IMR-90 (cell line): ENCODE measurements at regions not wholly inside any gene's neighbourhood (a gene's known extent, or its start where the extent isn't known, plus 50 kb on each side); places are given as distances from the start of the nearest gene placed in this dataset.

Experiments
- BHLHE40 ChIP-seq: fragments of 150-350 bp; IDR thresholded peaks from 2 replicates; pipeline ENCODE4 v1.6.1; 2016; ENCODE audit warnings: mild to moderate bottlenecking, low read depth, low read length
- CEBPB ChIP-seq: IDR thresholded peaks from 2 replicates; pipeline ENCODE4 v1.6.1; 2012; ENCODE audit warnings: low read depth, low read length, improper control_type of control experiment
- FOS ChIP-seq: fragments of 150-350 bp; IDR thresholded peaks from 2 replicates; pipeline ENCODE4 v1.6.1; 2016; ENCODE audit warnings: low read depth, low read length
- MAFK ChIP-seq: IDR thresholded peaks from 2 replicates; pipeline ENCODE4 v1.6.1; 2012; ENCODE audit warnings: low read depth, low read length, improper control_type of control experiment
- MXI1 ChIP-seq: IDR thresholded peaks from 2 replicates; pipeline ENCODE4 v1.6.1; 2012; ENCODE audit warnings: low read depth, mild to moderate bottlenecking, low read length, moderate library complexity, borderline replicate concordance
- POLR2A ChIP-seq: IDR thresholded peaks from 2 replicates; pipeline ENCODE4 v1.6.1; 2012; ENCODE audit warnings: mild to moderate bottlenecking, low read depth, low read length
- RCOR1 ChIP-seq: IDR thresholded peaks from 2 replicates; pipeline ENCODE4 v1.6.1; 2012; ENCODE audit warnings: mild to moderate bottlenecking, low read length, improper control_type of control experiment; ENCODE audit not compliant: insufficient replicate concordance
- RFX5 ChIP-seq: IDR thresholded peaks from 2 replicates; pipeline ENCODE4 v1.8.0; 2012; ENCODE audit warnings: low read depth, mild to moderate bottlenecking, low read length, moderate library complexity
- SMC3 ChIP-seq: fragments of 150-350 bp; IDR thresholded peaks from 2 replicates; pipeline ENCODE4 v1.6.1; 2016; ENCODE audit warnings: low read depth, mild to moderate bottlenecking, antibody characterized with exemption, low read length, moderate library complexity
- TF ChIP-seq, protein P1 (sequence below): conservative IDR thresholded peaks from 2 replicates; pipeline ENCODE4 v1.5.1; 2012; ENCODE audit warnings: mild to moderate bottlenecking, low read depth, low read length, improper control_type of control experiment
- TF ChIP-seq, protein P2 (sequence below): fragments of 150-350 bp; IDR thresholded peaks from 2 replicates; pipeline ENCODE4 v1.6.1; 2017; ENCODE audit warnings: mild to moderate bottlenecking, antibody characterized with exemption, low read length, low read depth
- TF ChIP-seq, protein P3 (sequence below): fragments of 150-350 bp; IDR thresholded peaks from 2 replicates; pipeline ENCODE4 v1.6.1; 2016; ENCODE audit warnings: low read depth, mild to moderate bottlenecking, low read length, moderate library complexity, borderline replicate concordance

DNA sequence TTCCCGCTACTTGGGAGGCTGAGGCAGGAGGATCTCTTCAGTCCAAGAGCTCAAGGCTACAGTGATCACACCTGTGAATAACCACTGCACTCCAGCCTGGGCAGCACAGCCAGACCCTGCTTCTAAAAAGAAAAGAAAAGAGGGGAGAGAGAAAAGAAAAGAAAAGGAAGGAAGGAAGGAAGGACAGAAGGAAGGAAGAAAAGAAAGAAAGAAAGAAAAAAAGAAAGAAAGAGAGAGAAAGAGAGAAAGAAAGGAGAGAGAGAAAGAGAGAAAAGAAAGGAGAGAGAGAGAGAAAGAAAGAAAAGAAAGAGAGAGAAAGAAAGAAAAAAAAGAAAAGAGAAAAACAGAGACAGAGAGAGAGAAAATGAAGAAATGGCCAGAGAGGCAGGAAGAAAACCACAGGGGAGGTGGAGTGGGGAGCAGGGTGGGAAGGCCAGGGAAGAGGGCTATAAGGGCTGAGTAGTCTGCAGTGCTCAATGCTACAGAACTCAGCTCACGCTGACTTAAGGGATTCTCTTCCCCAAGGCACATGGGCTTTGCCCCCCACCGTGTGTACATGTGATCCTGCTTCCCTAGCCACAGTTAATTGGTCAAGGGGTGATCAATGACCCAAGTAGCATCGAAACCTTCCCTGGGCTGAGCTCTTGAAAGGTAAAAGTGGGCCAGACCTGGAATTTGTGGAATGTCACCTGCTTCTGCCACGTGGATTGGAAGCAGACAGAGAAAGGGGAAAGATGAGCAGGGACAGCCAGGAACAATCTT, 90.4 kb upstream of the TMCC3 start:
- TF ChIP-seq, protein P1, sequence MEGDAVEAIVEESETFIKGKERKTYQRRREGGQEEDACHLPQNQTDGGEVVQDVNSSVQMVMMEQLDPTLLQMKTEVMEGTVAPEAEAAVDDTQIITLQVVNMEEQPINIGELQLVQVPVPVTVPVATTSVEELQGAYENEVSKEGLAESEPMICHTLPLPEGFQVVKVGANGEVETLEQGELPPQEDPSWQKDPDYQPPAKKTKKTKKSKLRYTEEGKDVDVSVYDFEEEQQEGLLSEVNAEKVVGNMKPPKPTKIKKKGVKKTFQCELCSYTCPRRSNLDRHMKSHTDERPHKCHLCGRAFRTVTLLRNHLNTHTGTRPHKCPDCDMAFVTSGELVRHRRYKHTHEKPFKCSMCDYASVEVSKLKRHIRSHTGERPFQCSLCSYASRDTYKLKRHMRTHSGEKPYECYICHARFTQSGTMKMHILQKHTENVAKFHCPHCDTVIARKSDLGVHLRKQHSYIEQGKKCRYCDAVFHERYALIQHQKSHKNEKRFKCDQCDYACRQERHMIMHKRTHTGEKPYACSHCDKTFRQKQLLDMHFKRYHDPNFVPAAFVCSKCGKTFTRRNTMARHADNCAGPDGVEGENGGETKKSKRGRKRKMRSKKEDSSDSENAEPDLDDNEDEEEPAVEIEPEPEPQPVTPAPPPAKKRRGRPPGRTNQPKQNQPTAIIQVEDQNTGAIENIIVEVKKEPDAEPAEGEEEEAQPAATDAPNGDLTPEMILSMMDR: no peak
- TF ChIP-seq POLR2A (no peak), RCOR1 (no peak), MAFK (no peak), CEBPB (no peak), FOS (no peak), RFX5 (no peak), MXI1 (no peak), SMC3 (no peak), BHLHE40 (no peak)
- TF ChIP-seq, protein P2, sequence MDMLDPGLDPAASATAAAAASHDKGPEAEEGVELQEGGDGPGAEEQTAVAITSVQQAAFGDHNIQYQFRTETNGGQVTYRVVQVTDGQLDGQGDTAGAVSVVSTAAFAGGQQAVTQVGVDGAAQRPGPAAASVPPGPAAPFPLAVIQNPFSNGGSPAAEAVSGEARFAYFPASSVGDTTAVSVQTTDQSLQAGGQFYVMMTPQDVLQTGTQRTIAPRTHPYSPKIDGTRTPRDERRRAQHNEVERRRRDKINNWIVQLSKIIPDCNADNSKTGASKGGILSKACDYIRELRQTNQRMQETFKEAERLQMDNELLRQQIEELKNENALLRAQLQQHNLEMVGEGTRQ: no peak
- TF ChIP-seq, protein P3, sequence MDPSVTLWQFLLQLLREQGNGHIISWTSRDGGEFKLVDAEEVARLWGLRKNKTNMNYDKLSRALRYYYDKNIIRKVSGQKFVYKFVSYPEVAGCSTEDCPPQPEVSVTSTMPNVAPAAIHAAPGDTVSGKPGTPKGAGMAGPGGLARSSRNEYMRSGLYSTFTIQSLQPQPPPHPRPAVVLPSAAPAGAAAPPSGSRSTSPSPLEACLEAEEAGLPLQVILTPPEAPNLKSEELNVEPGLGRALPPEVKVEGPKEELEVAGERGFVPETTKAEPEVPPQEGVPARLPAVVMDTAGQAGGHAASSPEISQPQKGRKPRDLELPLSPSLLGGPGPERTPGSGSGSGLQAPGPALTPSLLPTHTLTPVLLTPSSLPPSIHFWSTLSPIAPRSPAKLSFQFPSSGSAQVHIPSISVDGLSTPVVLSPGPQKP: no peak
